IMR-90 (cell line): ENCODE measurements at regions not wholly inside any gene's neighbourhood (a gene's known extent, or its start where the extent isn't known, plus 50 kb on each side); places are given as distances from the start of the nearest gene placed in this dataset.

Experiments
- ATAC-seq: fragments of 200-7000 bp; cut with Tn5 transposase; 2 replicates; pipeline ENCODE4 v1.9.1; 2020; ENCODE audit warnings: low read depth, mild to moderate bottlenecking, moderate library complexity
- BruUV-seq: library from RNA; stranded (reverse); fragments of 400-500 nt; replicated peaks from 2 replicates; lab custom pipeline; 2021; lab: Mats Ljungman, UMichigan
- CTCF ChIA-PET: fragments of 300-600 bp; formaldehyde crosslinking; extraction: SDS; loops from one replicate; lab custom pipeline; 2021; ENCODE audit warnings: antibody characterized with exemption; lab: Yijun Ruan, JAX
- POLR2A ChIA-PET: fragments of 300-600 bp; sonication (Branson Sonifier 250); formaldehyde crosslinking; loops from one replicate; lab custom pipeline; 2022; ENCODE audit warnings: antibody characterized with exemption; ENCODE audit not compliant: unreplicated experiment; lab: Charles Lee
- DNase-seq: peaks from one replicate; pipeline ENCODE4 v3.0.0; 2013
- H2AFZ ChIP-seq: replicated peaks from 2 replicates; pipeline ENCODE3; 2013; ENCODE audit warnings: low read length, mild to moderate bottlenecking; ENCODE audit not compliant: poor library complexity
- H2AK5ac ChIP-seq: 2 replicates; pipeline ENCODE4 v1.6.1; 2013; ENCODE audit warnings: low read depth, low read length, inconsistent platforms
- H2AK9ac ChIP-seq: replicated peaks from 2 replicates; pipeline ENCODE3; 2013; ENCODE audit warnings: mild to moderate bottlenecking, low read depth, low read length, moderate library complexity; ENCODE audit not compliant: poor library complexity
- H2BK120ac ChIP-seq: 2 replicates; pipeline ENCODE4 v1.6.1; 2013; ENCODE audit warnings: low read depth, low read length, inconsistent platforms
- H2BK15ac ChIP-seq: 3 replicates; pipeline ENCODE4 v1.6.1; 2013; ENCODE audit warnings: low read depth, low read length, inconsistent platforms
- H2BK20ac ChIP-seq: 2 replicates; pipeline ENCODE4 v1.6.1; 2013; ENCODE audit warnings: low read depth, mild to moderate bottlenecking, inconsistent platforms, low read length, moderate library complexity
- H2BK5ac ChIP-seq: 2 replicates; pipeline ENCODE4 v1.6.1; 2013; ENCODE audit warnings: mild to moderate bottlenecking, low read depth, low read length, inconsistent platforms; ENCODE audit not compliant: poor library complexity, severe bottlenecking
- H3K14ac ChIP-seq: replicated peaks from 2 replicates; pipeline ENCODE4 v1.6.1; 2013; ENCODE audit warnings: low read depth, low read length, inconsistent platforms
- H3K18ac ChIP-seq: 2 replicates; pipeline ENCODE4 v1.6.1; 2013; ENCODE audit warnings: low read depth, low read length, control low read depth
- H3K23ac ChIP-seq: 2 replicates; pipeline ENCODE4 v1.6.1; 2013; ENCODE audit warnings: low read depth, low read length, inconsistent platforms
- H3K27ac ChIP-seq: 2 replicates; pipeline ENCODE4 v1.5.1; 2013; ENCODE audit warnings: mild to moderate bottlenecking, control low read depth, low read length; ENCODE audit not compliant: insufficient read depth
- H3K27me3 ChIP-seq: 2 replicates; pipeline ENCODE4 v1.6.1; 2013; ENCODE audit warnings: low read length; ENCODE audit not compliant: control insufficient read depth, insufficient read depth
- H3K36me3 ChIP-seq: 2 replicates; pipeline ENCODE4 v1.6.1; 2013; ENCODE audit warnings: low read length, mixed read lengths; ENCODE audit not compliant: control insufficient read depth, insufficient read depth
- H3K4ac ChIP-seq: 2 replicates; pipeline ENCODE4 v1.6.1; 2013; ENCODE audit warnings: low read depth, low read length, inconsistent platforms
- H3K4me1 ChIP-seq: 2 replicates; pipeline ENCODE4 v1.6.1; 2013; ENCODE audit warnings: low read length, mixed read lengths; ENCODE audit not compliant: control insufficient read depth, insufficient read depth
- H3K4me2 ChIP-seq: 2 replicates; pipeline ENCODE4 v1.6.1; 2013; ENCODE audit warnings: low read depth, mild to moderate bottlenecking, control low read depth, low read length, moderate library complexity
- H3K4me3 ChIP-seq: 2 replicates; pipeline ENCODE4 v1.5.1; 2013; ENCODE audit warnings: low read depth, mild to moderate bottlenecking, control low read depth, low read length, moderate library complexity; ENCODE audit not compliant: insufficient read depth
- H3K56ac ChIP-seq: 2 replicates; pipeline ENCODE4 v1.6.1; 2013; ENCODE audit warnings: low read length, inconsistent platforms; ENCODE audit not compliant: insufficient read depth; ENCODE audit errors: extremely low read depth
- H3K79me1 ChIP-seq, 2 experiments: 2 replicates each; pipeline ENCODE4 v1.6.1; 2013; ENCODE audit warnings: low read length in 2 of 2, inconsistent platforms in 1 of 2, low read depth in 1 of 2
- H3K9ac ChIP-seq: 2 replicates; pipeline ENCODE4 v1.6.1; 2013; ENCODE audit warnings: low read depth, low read length, control low read depth
- H3K9me1 ChIP-seq: 2 replicates; pipeline ENCODE4 v1.6.1; 2013; ENCODE audit warnings: low read length, inconsistent platforms; ENCODE audit not compliant: insufficient read depth
- H3K9me3 ChIP-seq: 2 replicates; pipeline ENCODE4 v1.6.1; 2013; ENCODE audit warnings: low read length; ENCODE audit not compliant: control insufficient read depth, insufficient read depth
- H4K20me1 ChIP-seq: 2 replicates; pipeline ENCODE4 v1.6.1; 2013; ENCODE audit warnings: low read length, inconsistent platforms; ENCODE audit not compliant: insufficient read depth
- H4K5ac ChIP-seq: 2 replicates; pipeline ENCODE4 v1.6.1; 2013; ENCODE audit warnings: mild to moderate bottlenecking, low read depth, low read length, control low read depth
- H4K8ac ChIP-seq, 2 experiments: 2 replicates each; pipeline ENCODE4 v1.6.1; 2013; ENCODE audit warnings: low read depth in 2 of 2, low read length in 2 of 2, control low read depth in 1 of 2, inconsistent platforms in 1 of 2
- H4K91ac ChIP-seq: 2 replicates; pipeline ENCODE4 v1.6.1; 2013; ENCODE audit warnings: low read depth, low read length, inconsistent platforms; ENCODE audit not compliant: insufficient read depth
- BHLHE40 ChIP-seq: fragments of 150-350 bp; IDR thresholded peaks from 2 replicates; pipeline ENCODE4 v1.6.1; 2016; ENCODE audit warnings: mild to moderate bottlenecking, low read depth, low read length
- CEBPB ChIP-seq: IDR thresholded peaks from 2 replicates; pipeline ENCODE4 v1.6.1; 2012; ENCODE audit warnings: low read depth, low read length, improper control_type of control experiment
- CHD1 ChIP-seq: IDR thresholded peaks from 2 replicates; pipeline ENCODE4 v1.6.1; 2012; ENCODE audit warnings: low read depth, low read length, improper control_type of control experiment
- CTCF ChIP-seq: conservative IDR thresholded peaks from 2 replicates; pipeline ENCODE4 v1.5.1; 2012; ENCODE audit warnings: mild to moderate bottlenecking, low read depth, low read length, improper control_type of control experiment
- ELK1 ChIP-seq: fragments of 150-350 bp; IDR thresholded peaks from 2 replicates; pipeline ENCODE4 v1.6.1; 2016; ENCODE audit warnings: low read depth, mild to moderate bottlenecking, low read length, moderate library complexity, borderline replicate concordance
- FOS ChIP-seq: fragments of 150-350 bp; IDR thresholded peaks from 2 replicates; pipeline ENCODE4 v1.6.1; 2016; ENCODE audit warnings: low read depth, low read length
- MAFK ChIP-seq: IDR thresholded peaks from 2 replicates; pipeline ENCODE4 v1.6.1; 2012; ENCODE audit warnings: low read depth, low read length, improper control_type of control experiment
- MAZ ChIP-seq: IDR thresholded peaks from 2 replicates; pipeline ENCODE4 v1.6.1; 2012; ENCODE audit warnings: low read depth, mild to moderate bottlenecking, low read length, improper control_type of control experiment, moderate library complexity, borderline replicate concordance
- MXI1 ChIP-seq: IDR thresholded peaks from 2 replicates; pipeline ENCODE4 v1.6.1; 2012; ENCODE audit warnings: low read depth, mild to moderate bottlenecking, low read length, moderate library complexity, borderline replicate concordance
- NFE2L2 ChIP-seq: fragments of 150-350 bp; IDR thresholded peaks from 2 replicates; pipeline ENCODE4 v1.6.1; 2016; ENCODE audit warnings: low read depth, mild to moderate bottlenecking, low read length
- POLR2A ChIP-seq: IDR thresholded peaks from 2 replicates; pipeline ENCODE4 v1.6.1; 2012; ENCODE audit warnings: mild to moderate bottlenecking, low read depth, low read length
- RAD21 ChIP-seq: IDR thresholded peaks from 2 replicates; pipeline ENCODE4 v1.6.1; 2012; ENCODE audit warnings: low read length, improper control_type of control experiment
- RCOR1 ChIP-seq: IDR thresholded peaks from 2 replicates; pipeline ENCODE4 v1.6.1; 2012; ENCODE audit warnings: mild to moderate bottlenecking, low read length, improper control_type of control experiment; ENCODE audit not compliant: insufficient replicate concordance
- RFX5 ChIP-seq: IDR thresholded peaks from 2 replicates; pipeline ENCODE4 v1.8.0; 2012; ENCODE audit warnings: low read depth, mild to moderate bottlenecking, low read length, moderate library complexity
- SMC3 ChIP-seq: fragments of 150-350 bp; IDR thresholded peaks from 2 replicates; pipeline ENCODE4 v1.6.1; 2016; ENCODE audit warnings: low read depth, mild to moderate bottlenecking, antibody characterized with exemption, low read length, moderate library complexity
- USF2 ChIP-seq: fragments of 150-350 bp; IDR thresholded peaks from 2 replicates; pipeline ENCODE4 v1.6.1; 2017; ENCODE audit warnings: mild to moderate bottlenecking, antibody characterized with exemption, low read length, low read depth
- WGBS, 2 experiments: methylation state at CpG; one replicate each; pipeline versions ENCODE4 v1.1.5 to v1.1.7; 2013; ENCODE audit warnings: missing lambda C conversion rate in 2 of 2; ENCODE audit not compliant: insufficient read length in 1 of 2; ENCODE audit errors: extremely low coverage in 2 of 2; 5-methylcytosine and 5-hydroxymethylcytosine counted together
- dilution Hi-C: fragments of 300-500 bp; cut with HindIII; formaldehyde crosslinking; loops from one replicate; pipeline ENCODE4 v1.14.3; 2018; ENCODE audit warnings: low sequenced_read_pairs; ENCODE audit not compliant: unreplicated experiment
- in situ Hi-C: fragments of 300-500 bp; cut with MboI; formaldehyde crosslinking; loops from 3 replicates; pipeline ENCODE4 v1.14.3; 2019; ENCODE audit warnings: low sequenced_read_pairs, inconsistent platforms, mixed read lengths
- intact Hi-C: fragments of 100-400 bp; cut with micrococcal nuclease; formaldehyde crosslinking; loops from 2 replicates; pipeline ENCODE4 v1.10.0; 2022

GRCh38 chr4:24339260-24339659 lies 245.1 kb downstream of the DHX15 start:
- Histone ChIP-seq H2AK9ac (no peak overlapping the region), H3K36me3 (no peaks in the 10 kb centered on the region), H4K8ac (no peak overlapping the region), H2BK15ac (no peak overlapping the region), H2BK5ac (no peak overlapping the region), H3K4me1 (no peaks in the 10 kb centered on the region), H4K20me1 (no peaks in the 10 kb centered on the region), H3K14ac (no peak overlapping the region), H2AK5ac (no peak overlapping the region), H3K18ac (no peak overlapping the region), H3K27me3 (no peaks in the 10 kb centered on the region), H2AFZ (no peak overlapping the region), H3K27ac (no peak overlapping the region), H3K4me2 (no peak overlapping the region), H3K56ac (no peak overlapping the region), H3K79me1 (no peaks in the 10 kb centered on the region), H3K4ac (no peak overlapping the region), H2BK20ac (no peak overlapping the region), H4K91ac (no peak overlapping the region), H3K23ac (no peak overlapping the region), H3K9me1 (no peaks in the 10 kb centered on the region), H3K9me3 (no peaks in the 10 kb centered on the region), H3K9ac (no peak overlapping the region), H2BK120ac (no peak overlapping the region), H4K5ac (no peak overlapping the region), H3K4me3 (no peak overlapping the region)
- ChIA-PET POLR2A (no interaction called here), CTCF (no interaction called here)
- TF ChIP-seq MAZ, result no peak
- no peak for TF ChIP-seq CHD1
- no peak for TF ChIP-seq CTCF
- no peak for TF ChIP-seq BHLHE40
- TF ChIP-seq USF2, result no peak
- no peak for TF ChIP-seq MXI1
- no peak for TF ChIP-seq POLR2A
- TF ChIP-seq RCOR1, result no peak
- no peak for TF ChIP-seq FOS
- TF ChIP-seq SMC3, result no peak
- no peak for TF ChIP-seq RAD21
- no peak for TF ChIP-seq NFE2L2
- TF ChIP-seq MAFK, result no peak
- TF ChIP-seq CEBPB, result no peak
- no peak for TF ChIP-seq ELK1
- TF ChIP-seq RFX5, result no peak
- dilution Hi-C loops (no loop called here), intact Hi-C loops (no loop called here), in situ Hi-C loops (no loop called here)
- ATAC-seq (no peak), DNase-seq (no peak)
- no TSS peak for BruUV-seq
- WGBS, 2 experiments, result 100% methylated on average over 2 of the region's 5 CpGs; no CpG with 5 or more reads in 1 of the 2 experiments
